ENCODE measurements at regions not wholly inside any gene's neighbourhood (a gene's known extent, or its start where the extent isn't known, plus 50 kb on each side); places are given as distances from the start of the nearest gene placed in this dataset.

DNA sequence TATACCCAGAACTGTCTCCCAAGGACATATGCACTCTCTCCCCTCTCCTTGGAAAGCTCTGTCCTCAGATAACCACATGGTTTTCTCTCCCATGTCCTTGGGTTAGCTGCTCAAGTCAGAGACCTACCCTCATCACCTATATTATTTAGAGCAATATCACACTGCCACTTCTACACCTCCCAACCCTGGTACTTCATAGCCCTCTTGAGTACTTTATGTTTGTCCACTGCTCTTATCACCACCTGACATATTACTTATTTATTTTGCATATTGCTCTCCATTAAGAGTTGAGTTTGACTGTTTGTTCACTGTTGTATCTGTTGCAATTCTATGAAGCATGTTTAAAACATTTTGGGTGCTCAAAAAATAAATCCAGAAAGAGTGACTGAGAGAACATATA, 126.3 kb upstream of the ATP1B1 start:
- no peaks in the 10 kb centered on the region for H3K4me1 Mint-ChIP-seq (ENCODE audit: low read depth)
- DNase-seq (no peak), ATAC-seq (no peak)
- ChIA-PET POLR2A (no interaction called here), CTCF (interaction anchor here (1.6 kb wide), 1 partner anchor 9 kb away, joined by 3 read pairs; no protein-coding TSS in a partner anchor)
- H3K27me3 Mint-ChIP-seq (ENCODE audit: low read depth), result peaks cover 2% of the 10 kb centered on the region
- no peak overlapping the region for H3K27ac Mint-ChIP-seq
- no peaks in the 10 kb centered on the region for H3K9me3 Mint-ChIP-seq (ENCODE audit: insufficient read depth)
- H3K4me3 Mint-ChIP-seq, result no peak overlapping the region
- H3K36me3 Mint-ChIP-seq (ENCODE audit: low read depth), result no peaks in the 10 kb centered on the region

GRCh38 chr1:168980656-168981055, 125.8 kb upstream of the ATP1B1 start:
- Mint-ChIP-seq H3K27me3 (ENCODE audit: low read depth) (peaks cover 4% of the 10 kb centered on the region), H3K4me3 (no peak overlapping the region), H3K4me1 (ENCODE audit: low read depth) (no peaks in the 10 kb centered on the region), H3K9me3 (ENCODE audit: insufficient read depth) (no peaks in the 10 kb centered on the region), H3K27ac (no peak overlapping the region), H3K36me3 (ENCODE audit: low read depth) (no peaks in the 10 kb centered on the region)
- CTCF ChIA-PET, result interaction anchor here (1.6 kb wide), 1 partner anchor 10 kb away, joined by 3 read pairs; no protein-coding TSS in a partner anchor
- POLR2A ChIA-PET, result no interaction called here
- ATAC-seq (no peak), DNase-seq (no peak)

- no peak overlapping the region for H3K4me3 Mint-ChIP-seq
- no peaks in the 10 kb centered on the region for H3K4me1 Mint-ChIP-seq (ENCODE audit: low read depth)
- ATAC-seq, result no peak
- no peaks in the 10 kb centered on the region for H3K36me3 Mint-ChIP-seq (ENCODE audit: low read depth)
- no peaks in the 10 kb centered on the region for H3K9me3 Mint-ChIP-seq (ENCODE audit: insufficient read depth)
- no peak overlapping the region for H3K27ac Mint-ChIP-seq
- no peak for DNase-seq
- CTCF ChIA-PET, result no interaction called here
- H3K27me3 Mint-ChIP-seq (ENCODE audit: low read depth), result peaks cover 4% of the 10 kb centered on the region
- POLR2A ChIA-PET, result no interaction called here
These were observed 123.7 kb upstream of the ATP1B1 start for GRCh38 chr1:168982778-168983177.

DNA sequence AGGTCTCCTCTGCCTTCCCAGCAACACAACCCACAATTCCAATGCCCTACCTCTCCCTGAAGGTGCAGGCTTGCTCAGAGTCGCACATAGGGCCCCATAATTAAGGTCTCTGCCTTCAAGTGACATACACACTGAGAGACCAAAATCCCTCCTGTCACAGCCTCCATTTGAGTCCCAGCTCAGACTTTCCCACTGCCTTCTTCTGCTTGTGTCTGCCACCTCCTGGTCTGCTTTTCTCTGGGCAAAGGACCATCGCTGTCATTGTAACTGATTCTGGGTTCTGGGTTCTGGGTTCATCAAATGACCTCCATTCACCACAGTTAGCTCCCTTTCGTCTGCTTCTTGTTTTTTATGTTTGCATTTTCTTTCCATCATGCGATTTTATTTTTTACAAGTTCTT, 119.2 kb upstream of the ATP1B1 start:
- Mint-ChIP-seq H3K27me3 (ENCODE audit: low read depth) (peaks cover 5% of the 10 kb centered on the region), H3K4me3 (no peak overlapping the region), H3K36me3 (ENCODE audit: low read depth) (no peaks in the 10 kb centered on the region), H3K4me1 (ENCODE audit: low read depth) (no peaks in the 10 kb centered on the region), H3K9me3 (ENCODE audit: insufficient read depth) (no peaks in the 10 kb centered on the region), H3K27ac (no peak overlapping the region)
- ATAC-seq (no peak), DNase-seq (no peak)
- ChIA-PET POLR2A (no interaction called here), CTCF (no interaction called here)

DNA sequence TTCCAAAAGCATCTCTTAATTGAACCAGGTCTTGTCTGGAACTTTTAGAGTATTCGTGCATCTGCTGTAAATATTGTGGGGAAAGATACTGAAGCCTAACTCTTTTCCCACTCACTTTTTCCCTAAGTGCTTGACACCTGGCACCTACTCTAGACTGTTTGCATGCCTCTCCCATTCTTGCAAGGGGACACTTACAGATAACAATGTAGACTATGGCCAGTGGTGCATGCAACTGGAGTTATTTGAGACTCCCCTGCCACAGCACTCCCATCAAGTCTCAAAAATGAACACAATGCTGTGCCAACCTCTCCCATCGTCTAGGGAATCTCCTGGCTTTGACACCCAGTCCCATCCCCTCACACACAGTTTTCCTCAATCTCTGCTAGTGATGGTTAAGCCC, 118.6 kb upstream of the ATP1B1 start:
- H3K27ac Mint-ChIP-seq, result no peak overlapping the region
- ATAC-seq (no peak), DNase-seq (no peak)
- ChIA-PET CTCF (no interaction called here), POLR2A (no interaction called here)
- no peaks in the 10 kb centered on the region for H3K4me1 Mint-ChIP-seq (ENCODE audit: low read depth)
- H3K27me3 Mint-ChIP-seq (ENCODE audit: low read depth), result peaks cover 5% of the 10 kb centered on the region
- H3K4me3 Mint-ChIP-seq, result no peak overlapping the region
- no peaks in the 10 kb centered on the region for H3K36me3 Mint-ChIP-seq (ENCODE audit: low read depth)
- no peaks in the 10 kb centered on the region for H3K9me3 Mint-ChIP-seq (ENCODE audit: insufficient read depth)

- no peaks in the 10 kb centered on the region for H3K36me3 Mint-ChIP-seq (ENCODE audit: low read depth)
- no peak overlapping the region for H3K27ac Mint-ChIP-seq
- POLR2A ChIA-PET, result no interaction called here
- H3K27me3 Mint-ChIP-seq (ENCODE audit: low read depth), result peaks cover 5% of the 10 kb centered on the region
- DNase-seq, result no peak
- no peaks in the 10 kb centered on the region for H3K9me3 Mint-ChIP-seq (ENCODE audit: insufficient read depth)
- H3K4me1 Mint-ChIP-seq (ENCODE audit: low read depth), result no peaks in the 10 kb centered on the region
- CTCF ChIA-PET, result no interaction called here
- no peak for ATAC-seq
- H3K4me3 Mint-ChIP-seq, result no peak overlapping the region
These were observed 116.5 kb upstream of the ATP1B1 start for GRCh38 chr1:168989985-168990384.

GRCh38 chr1:168991667-168992475, 114.6 kb upstream of the ATP1B1 start:
- POLR2A ChIA-PET, result no interaction called here
- Mint-ChIP-seq H3K4me1 (ENCODE audit: low read depth) (no peaks in the 10 kb centered on the region), H3K4me3 (no peak overlapping the region), H3K9me3 (ENCODE audit: insufficient read depth) (no peaks in the 10 kb centered on the region), H3K36me3 (ENCODE audit: low read depth) (no peaks in the 10 kb centered on the region), H3K27me3 (ENCODE audit: low read depth) (peaks cover 6% of the 10 kb centered on the region), H3K27ac (no peak overlapping the region)
- CTCF ChIA-PET, result no interaction called here
- ATAC-seq, result no peak
- no peak for DNase-seq

DNA sequence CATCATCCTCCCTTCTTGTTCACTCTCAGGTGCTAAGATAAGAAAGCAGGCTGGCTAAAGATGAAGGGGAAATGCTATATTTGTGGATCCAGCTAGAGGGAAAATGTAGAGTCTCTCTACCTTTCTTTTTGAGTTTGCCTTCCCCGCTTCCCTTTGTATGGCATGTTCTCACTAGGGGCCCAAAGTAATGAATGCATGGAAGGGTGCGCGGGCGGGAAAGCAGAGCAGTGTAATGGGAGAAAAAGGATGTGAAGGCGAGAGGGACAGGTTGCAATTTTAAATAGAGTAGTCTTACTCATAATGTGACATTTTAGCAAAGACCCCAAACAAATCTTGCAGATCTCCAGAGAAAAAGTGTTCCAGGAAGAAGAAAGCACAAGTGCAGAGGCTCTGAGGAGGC, 105.1 kb upstream of the ATP1B1 start:
- H3K27ac Mint-ChIP-seq, result no peak overlapping the region
- H3K4me1 Mint-ChIP-seq (ENCODE audit: low read depth), result no peaks in the 10 kb centered on the region

GRCh38 chr1:169003864-169004516, 102.5 kb upstream of the ATP1B1 start:
- no peak for ATAC-seq
- H3K27me3 Mint-ChIP-seq (ENCODE audit: low read depth), result peaks cover 3% of the 10 kb centered on the region
- ChIA-PET POLR2A (no interaction called here), CTCF (no interaction called here)
- no peak overlapping the region for H3K27ac Mint-ChIP-seq
- H3K36me3 Mint-ChIP-seq (ENCODE audit: low read depth), result no peaks in the 10 kb centered on the region
- no peak overlapping the region for H3K4me3 Mint-ChIP-seq
- H3K4me1 Mint-ChIP-seq (ENCODE audit: low read depth), result no peaks in the 10 kb centered on the region
- no peak for DNase-seq
- H3K9me3 Mint-ChIP-seq (ENCODE audit: insufficient read depth), result no peaks in the 10 kb centered on the region

More for the DNA sequence above, 105.1 kb upstream of the ATP1B1 start:
- Mint-ChIP-seq H3K27me3 (ENCODE audit: low read depth) (peaks cover 3% of the 10 kb centered on the region), H3K9me3 (ENCODE audit: insufficient read depth) (no peaks in the 10 kb centered on the region), H3K36me3 (ENCODE audit: low read depth) (no peaks in the 10 kb centered on the region), H3K4me3 (no peak overlapping the region)
- no peak for ATAC-seq
- DNase-seq, result no peak
- CTCF ChIA-PET, result no interaction called here
- POLR2A ChIA-PET, result no interaction called here

- Mint-ChIP-seq H3K27ac (no peak overlapping the region), H3K36me3 (ENCODE audit: low read depth) (no peaks in the 10 kb centered on the region), H3K4me1 (ENCODE audit: low read depth) (no peaks in the 10 kb centered on the region), H3K27me3 (ENCODE audit: low read depth) (peaks cover 3% of the 10 kb centered on the region), H3K4me3 (no peak overlapping the region), H3K9me3 (ENCODE audit: insufficient read depth) (no peaks in the 10 kb centered on the region)
- ChIA-PET CTCF (no interaction called here), POLR2A (no interaction called here)
- DNase-seq (no peak), ATAC-seq (no peak)
These were observed 100.7 kb upstream of the ATP1B1 start for GRCh38 chr1:169005776-169006175.

GRCh38 chr1:169009666-169010065, 96.8 kb upstream of the ATP1B1 start:
- no peak for ATAC-seq
- no peaks in the 10 kb centered on the region for H3K9me3 Mint-ChIP-seq (ENCODE audit: insufficient read depth)

GRCh38 chr1:169012416-169012815, 94.1 kb upstream of the ATP1B1 start:
- H3K9me3 Mint-ChIP-seq (ENCODE audit: insufficient read depth), result no peaks in the 10 kb centered on the region
- no peak for ATAC-seq
- H3K27ac Mint-ChIP-seq, result no peak overlapping the region
- H3K4me1 Mint-ChIP-seq (ENCODE audit: low read depth), result no peaks in the 10 kb centered on the region
- DNase-seq, result no peak
- no peak overlapping the region for H3K4me3 Mint-ChIP-seq
- CTCF ChIA-PET, result no interaction called here
- H3K27me3 Mint-ChIP-seq (ENCODE audit: low read depth), result no peaks in the 10 kb centered on the region
- POLR2A ChIA-PET, result no interaction called here
- H3K36me3 Mint-ChIP-seq (ENCODE audit: low read depth), result no peaks in the 10 kb centered on the region

More at GRCh38 chr1:169009666-169010065, 96.8 kb upstream of the ATP1B1 start:
- no peak overlapping the region for H3K4me3 Mint-ChIP-seq
- no peak overlapping the region for H3K27ac Mint-ChIP-seq
- POLR2A ChIA-PET, result no interaction called here
- no peak for DNase-seq
- no peaks in the 10 kb centered on the region for H3K4me1 Mint-ChIP-seq (ENCODE audit: low read depth)
- CTCF ChIA-PET, result no interaction called here
- no peaks in the 10 kb centered on the region for H3K36me3 Mint-ChIP-seq (ENCODE audit: low read depth)
- peaks cover 2% of the 10 kb centered on the region for H3K27me3 Mint-ChIP-seq (ENCODE audit: low read depth)
